GM23338 (cell line): ENCODE measurements at regions not wholly inside any gene's neighbourhood (a gene's known extent, or its start where the extent isn't known, plus 50 kb on each side); places are given as distances from the start of the nearest gene placed in this dataset.

ENCODE experiments used
- ATAC-seq: fragments of 200-7000 bp; cut with Tn5 transposase; 3 replicates; pipeline ENCODE4 v1.9.1; 2020
- DNase-seq: peaks from one replicate; pipeline ENCODE4 v3.0.0-alpha.2; 2015; ENCODE audit warnings: low spot score
- H2AFZ ChIP-seq: fragments of 200-600 bp; sonication (generic); 2 replicates; pipeline ENCODE4 v1.8.0; 2016; ENCODE audit warnings: antibody characterized with exemption, mild to moderate bottlenecking, moderate library complexity
- H3F3A ChIP-seq: fragments of 200-600 bp; sonication (generic); replicated peaks from 2 replicates; pipeline ENCODE4 v1.8.0; 2017; ENCODE audit warnings: antibody characterized with exemption, mixed run types, low read depth
- H3K27ac ChIP-seq: fragments of 200-600 bp; sonication (generic); 2 replicates; pipeline ENCODE4 v1.6.1; 2016; ENCODE audit warnings: low read depth
- H3K27me3 ChIP-seq: fragments of 200-600 bp; sonication (generic); 2 replicates; pipeline ENCODE4 v1.8.0; 2016; ENCODE audit warnings: mild to moderate bottlenecking, mixed run types, moderate library complexity; ENCODE audit not compliant: insufficient read depth
- H3K36me3 ChIP-seq: fragments of 200-600 bp; sonication (generic); 2 replicates; pipeline ENCODE4 v1.8.0; 2016; ENCODE audit warnings: mild to moderate bottlenecking; ENCODE audit not compliant: insufficient read depth
- H3K4me1 ChIP-seq: fragments of 200-600 bp; sonication (generic); 2 replicates; pipeline ENCODE4 v1.8.0; 2016; ENCODE audit warnings: mild to moderate bottlenecking, moderate library complexity; ENCODE audit not compliant: insufficient read depth
- H3K4me2 ChIP-seq: fragments of 200-600 bp; sonication (generic); 2 replicates; pipeline ENCODE4 v1.7.1; 2017; ENCODE audit warnings: mixed run types
- H3K4me3 ChIP-seq: fragments of 200-600 bp; sonication (generic); 2 replicates; pipeline ENCODE4 v1.6.1; 2016; ENCODE audit warnings: mixed run types
- H3K79me2 ChIP-seq: fragments of 200-600 bp; sonication (generic); replicated peaks from 2 replicates; pipeline ENCODE4 v1.8.0; 2017; ENCODE audit warnings: mild to moderate bottlenecking; ENCODE audit not compliant: insufficient read depth
- H3K9me2 ChIP-seq: fragments of 200-600 bp; sonication (generic); 2 replicates; pipeline ENCODE4 v1.8.0; 2017; ENCODE audit not compliant: insufficient read depth
- H4K20me1 ChIP-seq: fragments of 200-600 bp; sonication (generic); replicated peaks from 2 replicates; pipeline ENCODE4 v1.8.0; 2017; ENCODE audit warnings: mild to moderate bottlenecking; ENCODE audit not compliant: insufficient read depth
- H3K27ac Mint-ChIP-seq: 2 replicates; pipeline ENCODE4 v1.8.0; 2020; ENCODE audit warnings: inconsistent platforms, mild to moderate bottlenecking, moderate library complexity, mixed read lengths
- H3K27me3 Mint-ChIP-seq: 3 replicates; pipeline ENCODE4 v1.8.0; 2022; ENCODE audit warnings: low read depth, mild to moderate bottlenecking, moderate library complexity, mixed read lengths, inconsistent platforms; ENCODE audit not compliant: insufficient read depth, poor library complexity
- H3K36me3 Mint-ChIP-seq: 3 replicates; pipeline ENCODE4 v1.8.0; 2021; ENCODE audit warnings: low read depth, mild to moderate bottlenecking, inconsistent platforms, moderate library complexity, mixed read lengths
- H3K4me1 Mint-ChIP-seq: 3 replicates; pipeline ENCODE4 v1.8.0; 2020; ENCODE audit warnings: mild to moderate bottlenecking, inconsistent platforms, mixed read lengths
- H3K4me3 Mint-ChIP-seq: 3 replicates; pipeline ENCODE4 v1.8.0; 2021; ENCODE audit warnings: moderate library complexity, mild to moderate bottlenecking, inconsistent platforms, mixed read lengths
- H3K9me3 Mint-ChIP-seq: 3 replicates; pipeline ENCODE4 v1.8.0; 2020; ENCODE audit warnings: moderate library complexity, mild to moderate bottlenecking, inconsistent platforms, mixed read lengths
- TF ChIP-seq, protein P1 (sequence below): fragments of 250-450 bp; sonication (Bioruptor Pico); IDR thresholded peaks from 2 replicates; pipeline ENCODE4 v1.5.0; 2020; ENCODE audit warnings: mild to moderate bottlenecking, moderate library complexity
- TF ChIP-seq, protein P2 (sequence below), 2 experiments: fragments of 200-600 bp in 1 of 2; sonication (generic) in 1 of 2; conservative IDR thresholded peaks; 2 replicates each; pipeline versions ENCODE4 v1.5.1 to v1.6.1; 2016 to 2017; ENCODE audit warnings: antibody characterized with exemption in 2 of 2, low read depth in 2 of 2, mild to moderate bottlenecking in 2 of 2, moderate library complexity in 1 of 2
- TF ChIP-seq, protein P3 (sequence below): IDR thresholded peaks from one replicate; pipeline ENCODE4 v1.6.1; 2018; ENCODE audit warnings: antibody characterized with exemption; ENCODE audit not compliant: unreplicated experiment

DNA sequence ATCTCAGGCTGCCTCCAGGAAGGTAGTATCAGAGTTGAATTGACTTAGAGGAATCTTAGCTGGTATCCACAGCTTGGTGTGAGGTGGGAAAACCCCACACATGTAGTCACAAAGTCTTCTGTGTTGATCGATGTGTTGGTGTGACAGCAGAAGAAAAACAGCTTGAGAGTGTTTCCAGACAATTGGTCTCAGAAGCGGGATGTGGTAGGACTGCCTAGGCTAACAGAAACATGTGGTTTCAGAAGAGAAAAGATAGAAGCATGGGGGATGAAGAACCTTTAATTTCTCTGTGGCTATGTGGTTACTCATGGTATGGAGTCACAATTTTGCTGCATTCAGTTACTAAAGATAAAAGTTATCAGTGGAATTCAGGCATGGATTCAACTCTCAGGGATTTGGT lies 134.7 kb upstream of the SLITRK5 start (continued):
- TF ChIP-seq, protein P1, sequence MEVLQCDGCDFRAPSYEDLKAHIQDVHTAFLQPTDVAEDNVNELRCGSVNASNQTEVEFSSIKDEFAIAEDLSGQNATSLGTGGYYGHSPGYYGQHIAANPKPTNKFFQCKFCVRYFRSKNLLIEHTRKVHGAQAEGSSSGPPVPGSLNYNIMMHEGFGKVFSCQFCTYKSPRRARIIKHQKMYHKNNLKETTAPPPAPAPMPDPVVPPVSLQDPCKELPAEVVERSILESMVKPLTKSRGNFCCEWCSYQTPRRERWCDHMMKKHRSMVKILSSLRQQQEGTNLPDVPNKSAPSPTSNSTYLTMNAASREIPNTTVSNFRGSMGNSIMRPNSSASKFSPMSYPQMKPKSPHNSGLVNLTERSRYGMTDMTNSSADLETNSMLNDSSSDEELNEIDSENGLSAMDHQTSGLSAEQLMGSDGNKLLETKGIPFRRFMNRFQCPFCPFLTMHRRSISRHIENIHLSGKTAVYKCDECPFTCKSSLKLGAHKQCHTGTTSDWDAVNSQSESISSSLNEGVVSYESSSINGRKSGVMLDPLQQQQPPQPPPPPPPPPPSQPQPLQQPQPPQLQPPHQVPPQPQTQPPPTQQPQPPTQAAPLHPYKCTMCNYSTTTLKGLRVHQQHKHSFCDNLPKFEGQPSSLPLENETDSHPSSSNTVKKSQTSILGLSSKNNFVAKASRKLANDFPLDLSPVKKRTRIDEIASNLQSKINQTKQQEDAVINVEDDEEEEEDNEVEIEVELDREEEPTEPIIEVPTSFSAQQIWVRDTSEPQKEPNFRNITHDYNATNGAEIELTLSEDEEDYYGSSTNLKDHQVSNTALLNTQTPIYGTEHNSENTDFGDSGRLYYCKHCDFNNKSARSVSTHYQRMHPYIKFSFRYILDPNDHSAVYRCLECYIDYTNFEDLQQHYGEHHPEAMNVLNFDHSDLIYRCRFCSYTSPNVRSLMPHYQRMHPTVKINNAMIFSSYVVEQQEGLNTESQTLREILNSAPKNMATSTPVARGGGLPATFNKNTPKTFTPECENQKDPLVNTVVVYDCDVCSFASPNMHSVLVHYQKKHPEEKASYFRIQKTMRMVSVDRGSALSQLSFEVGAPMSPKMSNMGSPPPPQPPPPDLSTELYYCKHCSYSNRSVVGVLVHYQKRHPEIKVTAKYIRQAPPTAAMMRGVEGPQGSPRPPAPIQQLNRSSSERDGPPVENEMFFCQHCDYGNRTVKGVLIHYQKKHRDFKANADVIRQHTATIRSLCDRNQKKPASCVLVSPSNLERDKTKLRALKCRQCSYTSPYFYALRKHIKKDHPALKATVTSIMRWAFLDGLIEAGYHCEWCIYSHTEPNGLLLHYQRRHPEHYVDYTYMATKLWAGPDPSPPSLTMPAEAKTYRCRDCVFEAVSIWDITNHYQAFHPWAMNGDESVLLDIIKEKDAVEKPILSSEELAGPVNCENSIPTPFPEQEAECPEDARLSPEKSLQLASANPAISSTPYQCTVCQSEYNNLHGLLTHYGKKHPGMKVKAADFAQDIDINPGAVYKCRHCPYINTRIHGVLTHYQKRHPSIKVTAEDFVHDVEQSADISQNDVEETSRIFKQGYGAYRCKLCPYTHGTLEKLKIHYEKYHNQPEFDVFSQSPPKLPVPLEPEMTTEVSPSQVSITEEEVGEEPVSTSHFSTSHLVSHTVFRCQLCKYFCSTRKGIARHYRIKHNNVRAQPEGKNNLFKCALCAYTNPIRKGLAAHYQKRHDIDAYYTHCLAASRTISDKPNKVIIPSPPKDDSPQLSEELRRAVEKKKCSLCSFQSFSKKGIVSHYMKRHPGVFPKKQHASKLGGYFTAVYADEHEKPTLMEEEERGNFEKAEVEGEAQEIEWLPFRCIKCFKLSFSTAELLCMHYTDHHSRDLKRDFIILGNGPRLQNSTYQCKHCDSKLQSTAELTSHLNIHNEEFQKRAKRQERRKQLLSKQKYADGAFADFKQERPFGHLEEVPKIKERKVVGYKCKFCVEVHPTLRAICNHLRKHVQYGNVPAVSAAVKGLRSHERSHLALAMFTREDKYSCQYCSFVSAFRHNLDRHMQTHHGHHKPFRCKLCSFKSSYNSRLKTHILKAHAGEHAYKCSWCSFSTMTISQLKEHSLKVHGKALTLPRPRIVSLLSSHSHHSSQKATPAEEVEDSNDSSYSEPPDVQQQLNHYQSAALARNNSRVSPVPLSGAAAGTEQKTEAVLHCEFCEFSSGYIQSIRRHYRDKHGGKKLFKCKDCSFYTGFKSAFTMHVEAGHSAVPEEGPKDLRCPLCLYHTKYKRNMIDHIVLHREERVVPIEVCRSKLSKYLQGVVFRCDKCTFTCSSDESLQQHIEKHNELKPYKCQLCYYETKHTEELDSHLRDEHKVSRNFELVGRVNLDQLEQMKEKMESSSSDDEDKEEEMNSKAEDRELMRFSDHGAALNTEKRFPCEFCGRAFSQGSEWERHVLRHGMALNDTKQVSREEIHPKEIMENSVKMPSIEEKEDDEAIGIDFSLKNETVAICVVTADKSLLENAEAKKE (CRISPR knock-in tag) = no peak

DNA sequence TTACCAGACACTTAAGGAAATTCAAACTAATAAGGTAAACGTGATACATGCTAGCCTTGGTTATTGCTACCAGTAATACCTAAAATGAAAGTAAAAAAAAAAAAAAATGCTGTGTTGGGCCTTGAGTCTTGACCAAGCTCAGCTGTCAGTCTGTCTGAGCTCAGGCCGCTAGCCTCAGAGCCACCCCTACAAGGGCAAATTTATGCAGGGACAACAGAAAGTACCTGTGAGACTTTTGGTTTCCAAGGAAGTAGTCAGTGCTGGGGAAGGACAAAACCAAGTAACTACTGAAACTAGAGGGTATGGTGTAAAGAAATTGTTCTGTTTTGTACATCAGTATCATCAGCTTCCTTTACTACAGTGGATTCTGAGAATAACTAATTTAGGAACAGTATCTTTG lies 134.3 kb upstream of the SLITRK5 start:
- H3K36me3 Mint-ChIP-seq = no peaks in the 10 kb centered on the region
- Histone ChIP-seq H3F3A (no peaks in the 10 kb centered on the region), H3K4me1 (no peaks in the 10 kb centered on the region), H4K20me1 (no peaks in the 10 kb centered on the region), H3K79me2 (no peaks in the 10 kb centered on the region), H3K27ac (no peak overlapping the region), H3K4me2 (no peak overlapping the region), H3K27me3 (no peaks in the 10 kb centered on the region), H3K36me3 (no peaks in the 10 kb centered on the region), H3K9me2 (no peaks in the 10 kb centered on the region), H2AFZ (0 out of 2 replicates have a peak overlapping the region, but pooled peaks have one; percentile 23), H3K4me3 (no peak overlapping the region)
- no peak overlapping the region for H3K4me3 Mint-ChIP-seq
- no peak overlapping the region for H3K27ac Mint-ChIP-seq
- H3K4me1 Mint-ChIP-seq = no peaks in the 10 kb centered on the region
- ATAC-seq = no peak
- DNase-seq = no peak
- no peaks in the 10 kb centered on the region for H3K9me3 Mint-ChIP-seq
- H3K27me3 Mint-ChIP-seq = no peaks in the 10 kb centered on the region
- TF ChIP-seq, protein P2, sequence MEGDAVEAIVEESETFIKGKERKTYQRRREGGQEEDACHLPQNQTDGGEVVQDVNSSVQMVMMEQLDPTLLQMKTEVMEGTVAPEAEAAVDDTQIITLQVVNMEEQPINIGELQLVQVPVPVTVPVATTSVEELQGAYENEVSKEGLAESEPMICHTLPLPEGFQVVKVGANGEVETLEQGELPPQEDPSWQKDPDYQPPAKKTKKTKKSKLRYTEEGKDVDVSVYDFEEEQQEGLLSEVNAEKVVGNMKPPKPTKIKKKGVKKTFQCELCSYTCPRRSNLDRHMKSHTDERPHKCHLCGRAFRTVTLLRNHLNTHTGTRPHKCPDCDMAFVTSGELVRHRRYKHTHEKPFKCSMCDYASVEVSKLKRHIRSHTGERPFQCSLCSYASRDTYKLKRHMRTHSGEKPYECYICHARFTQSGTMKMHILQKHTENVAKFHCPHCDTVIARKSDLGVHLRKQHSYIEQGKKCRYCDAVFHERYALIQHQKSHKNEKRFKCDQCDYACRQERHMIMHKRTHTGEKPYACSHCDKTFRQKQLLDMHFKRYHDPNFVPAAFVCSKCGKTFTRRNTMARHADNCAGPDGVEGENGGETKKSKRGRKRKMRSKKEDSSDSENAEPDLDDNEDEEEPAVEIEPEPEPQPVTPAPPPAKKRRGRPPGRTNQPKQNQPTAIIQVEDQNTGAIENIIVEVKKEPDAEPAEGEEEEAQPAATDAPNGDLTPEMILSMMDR (conservative IDR thresholded peaks at IDR 0.05; ENCODE audit: low read depth in 2 of 2) = no peak
- TF ChIP-seq, protein P1 (CRISPR knock-in tag) = no peak
- TF ChIP-seq, protein P3, sequence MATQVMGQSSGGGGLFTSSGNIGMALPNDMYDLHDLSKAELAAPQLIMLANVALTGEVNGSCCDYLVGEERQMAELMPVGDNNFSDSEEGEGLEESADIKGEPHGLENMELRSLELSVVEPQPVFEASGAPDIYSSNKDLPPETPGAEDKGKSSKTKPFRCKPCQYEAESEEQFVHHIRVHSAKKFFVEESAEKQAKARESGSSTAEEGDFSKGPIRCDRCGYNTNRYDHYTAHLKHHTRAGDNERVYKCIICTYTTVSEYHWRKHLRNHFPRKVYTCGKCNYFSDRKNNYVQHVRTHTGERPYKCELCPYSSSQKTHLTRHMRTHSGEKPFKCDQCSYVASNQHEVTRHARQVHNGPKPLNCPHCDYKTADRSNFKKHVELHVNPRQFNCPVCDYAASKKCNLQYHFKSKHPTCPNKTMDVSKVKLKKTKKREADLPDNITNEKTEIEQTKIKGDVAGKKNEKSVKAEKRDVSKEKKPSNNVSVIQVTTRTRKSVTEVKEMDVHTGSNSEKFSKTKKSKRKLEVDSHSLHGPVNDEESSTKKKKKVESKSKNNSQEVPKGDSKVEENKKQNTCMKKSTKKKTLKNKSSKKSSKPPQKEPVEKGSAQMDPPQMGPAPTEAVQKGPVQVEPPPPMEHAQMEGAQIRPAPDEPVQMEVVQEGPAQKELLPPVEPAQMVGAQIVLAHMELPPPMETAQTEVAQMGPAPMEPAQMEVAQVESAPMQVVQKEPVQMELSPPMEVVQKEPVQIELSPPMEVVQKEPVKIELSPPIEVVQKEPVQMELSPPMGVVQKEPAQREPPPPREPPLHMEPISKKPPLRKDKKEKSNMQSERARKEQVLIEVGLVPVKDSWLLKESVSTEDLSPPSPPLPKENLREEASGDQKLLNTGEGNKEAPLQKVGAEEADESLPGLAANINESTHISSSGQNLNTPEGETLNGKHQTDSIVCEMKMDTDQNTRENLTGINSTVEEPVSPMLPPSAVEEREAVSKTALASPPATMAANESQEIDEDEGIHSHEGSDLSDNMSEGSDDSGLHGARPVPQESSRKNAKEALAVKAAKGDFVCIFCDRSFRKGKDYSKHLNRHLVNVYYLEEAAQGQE = no peak
